HL-60 (cell line): ENCODE measurements at regions not wholly inside any gene's neighbourhood (a gene's known extent, or its start where the extent isn't known, plus 50 kb on each side); places are given as distances from the start of the nearest gene placed in this dataset.

Source experiments
- DNase-seq, 2 experiments: peaks; one replicate each; pipeline ENCODE4 v3.0.0-alpha.2; 2010 to 2020; ENCODE audit warnings: low read depth in 1 of 2, low spot score in 1 of 2
- H3K27ac ChIP-seq: fragments of 250-450 bp; sonication (Bioruptor Pico); replicated peaks from 2 replicates; pipeline ENCODE4 v1.5.1; 2020; ENCODE audit warnings: mild to moderate bottlenecking, moderate library complexity
- H3K27me3 ChIP-seq: fragments of 250-450 bp; sonication (Bioruptor Pico); 2 replicates; pipeline ENCODE4 v1.5.1; 2021; ENCODE audit warnings: mild to moderate bottlenecking, moderate library complexity; ENCODE audit not compliant: insufficient read depth, poor library complexity, severe bottlenecking
- H3K4me3 ChIP-seq: replicated peaks from 2 replicates; pipeline ENCODE4 v1.5.1; 2011; ENCODE audit warnings: mild to moderate bottlenecking, control low read depth, low read length; ENCODE audit not compliant: insufficient read depth
- GABPA ChIP-seq: IDR thresholded peaks from 2 replicates; pipeline ENCODE4 v1.6.1; 2012; ENCODE audit warnings: low read depth
- POLR2AphosphoS5 ChIP-seq: IDR thresholded peaks from 2 replicates; pipeline ENCODE4 v1.6.1; 2012; ENCODE audit warnings: low read depth
- REST ChIP-seq: IDR thresholded peaks from 2 replicates; pipeline ENCODE4 v1.6.1; 2012; ENCODE audit warnings: low read depth; ENCODE audit not compliant: insufficient replicate concordance
- SPI1 ChIP-seq: IDR thresholded peaks from 2 replicates; pipeline ENCODE4 v1.6.1; 2012; ENCODE audit warnings: low read depth, mild to moderate bottlenecking, borderline replicate concordance
- TF ChIP-seq, protein P1 (sequence below): IDR thresholded peaks from one replicate; pipeline ENCODE4 v1.5.1; 2011; ENCODE audit warnings: low read length, control low read depth, inconsistent platforms; ENCODE audit not compliant: insufficient read depth

DNA sequence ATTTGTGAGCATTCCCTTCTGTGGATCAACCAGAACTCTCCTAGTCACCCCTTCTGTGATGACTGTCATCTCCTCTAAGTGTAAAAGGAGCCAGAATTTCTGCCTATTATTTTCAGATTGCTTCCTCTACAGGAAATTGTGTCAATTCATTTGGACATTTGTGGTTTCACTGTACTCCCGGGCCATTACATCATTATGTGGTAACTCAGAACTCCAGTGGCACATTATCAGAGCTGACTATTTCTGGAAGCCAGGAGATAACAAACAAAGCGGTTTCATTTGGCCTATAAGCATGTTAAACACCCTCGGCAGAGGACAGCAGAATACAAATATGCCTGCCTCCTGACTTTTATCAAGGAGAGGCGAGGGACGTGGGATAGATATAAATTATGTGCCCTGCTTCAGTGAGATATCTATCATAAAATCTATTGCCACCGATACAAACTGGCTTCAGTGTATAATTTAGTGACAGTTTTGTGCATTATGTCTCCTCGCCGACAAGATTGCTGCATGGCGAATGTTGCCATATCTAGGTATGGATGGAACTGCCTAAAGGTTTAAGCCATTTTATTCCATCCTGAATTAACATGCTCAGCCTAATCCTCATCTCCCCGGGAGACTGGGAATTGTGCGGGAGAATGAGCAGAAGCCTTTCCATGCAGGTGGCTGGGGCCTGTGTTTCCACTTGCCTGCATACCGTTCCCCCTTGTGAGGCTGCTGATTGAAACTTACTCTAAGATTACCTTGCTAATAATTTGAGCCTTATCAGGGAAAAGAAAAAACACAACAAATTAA is 193.4 kb upstream of the SEMA6D start:
- peak; percentile 23 to 70 for DNase-seq
- H3K27me3 ChIP-seq: no peaks in the 10 kb centered on the region
- H3K4me3 ChIP-seq: no peak overlapping the region
- TF ChIP-seq POLR2AphosphoS5 (peak; percentile 64; the same call in 1 of the 2 replicates), GABPA (no peak)
- no peak overlapping the region for H3K27ac ChIP-seq

- H3K27me3 ChIP-seq: no peaks in the 10 kb centered on the region
- no peak for DNase-seq
- TF ChIP-seq, protein P1, sequence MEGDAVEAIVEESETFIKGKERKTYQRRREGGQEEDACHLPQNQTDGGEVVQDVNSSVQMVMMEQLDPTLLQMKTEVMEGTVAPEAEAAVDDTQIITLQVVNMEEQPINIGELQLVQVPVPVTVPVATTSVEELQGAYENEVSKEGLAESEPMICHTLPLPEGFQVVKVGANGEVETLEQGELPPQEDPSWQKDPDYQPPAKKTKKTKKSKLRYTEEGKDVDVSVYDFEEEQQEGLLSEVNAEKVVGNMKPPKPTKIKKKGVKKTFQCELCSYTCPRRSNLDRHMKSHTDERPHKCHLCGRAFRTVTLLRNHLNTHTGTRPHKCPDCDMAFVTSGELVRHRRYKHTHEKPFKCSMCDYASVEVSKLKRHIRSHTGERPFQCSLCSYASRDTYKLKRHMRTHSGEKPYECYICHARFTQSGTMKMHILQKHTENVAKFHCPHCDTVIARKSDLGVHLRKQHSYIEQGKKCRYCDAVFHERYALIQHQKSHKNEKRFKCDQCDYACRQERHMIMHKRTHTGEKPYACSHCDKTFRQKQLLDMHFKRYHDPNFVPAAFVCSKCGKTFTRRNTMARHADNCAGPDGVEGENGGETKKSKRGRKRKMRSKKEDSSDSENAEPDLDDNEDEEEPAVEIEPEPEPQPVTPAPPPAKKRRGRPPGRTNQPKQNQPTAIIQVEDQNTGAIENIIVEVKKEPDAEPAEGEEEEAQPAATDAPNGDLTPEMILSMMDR: no peak
- no peak for TF ChIP-seq POLR2AphosphoS5
- TF ChIP-seq SPI1: no peak
- no peak for TF ChIP-seq GABPA
- TF ChIP-seq REST: no peak
- H3K4me3 ChIP-seq: no peak overlapping the region
- H3K27ac ChIP-seq: no peak overlapping the region
These were observed 188.1 kb upstream of the SEMA6D start for GRCh38 chr15:47529241-47529640.

DNA sequence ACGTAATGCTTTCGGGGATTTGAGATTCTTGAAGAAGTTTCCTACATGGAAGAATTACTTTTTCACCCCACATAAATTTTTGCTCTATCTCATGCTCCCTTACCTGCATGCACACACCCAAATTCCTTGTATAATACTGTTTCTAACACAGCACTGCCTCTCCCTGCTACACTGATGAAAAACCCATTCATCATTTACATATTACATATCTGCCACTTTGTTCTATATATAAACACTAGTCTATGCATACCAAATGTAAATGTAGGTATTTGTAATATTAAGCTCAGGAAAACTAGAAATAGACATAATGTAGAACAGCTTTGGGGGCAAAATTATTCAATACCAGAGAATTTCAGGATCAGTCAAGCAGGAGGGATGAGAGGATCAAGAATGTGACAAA is 182.6 kb upstream of the SEMA6D start:
- no peak for DNase-seq
- H3K27ac ChIP-seq: no peak overlapping the region
- no peaks in the 10 kb centered on the region for H3K27me3 ChIP-seq
- no peak for TF ChIP-seq SPI1
- TF ChIP-seq REST: no peak
- no peak for TF ChIP-seq POLR2AphosphoS5
- TF ChIP-seq GABPA: no peak
- H3K4me3 ChIP-seq: no peak overlapping the region

GRCh38 chr15:47541562-47541961 is 175.7 kb upstream of the SEMA6D start:
- no peak for TF ChIP-seq SPI1
- TF ChIP-seq REST: no peak
- TF ChIP-seq, protein P1: no peak
- no peak for TF ChIP-seq POLR2AphosphoS5
- TF ChIP-seq GABPA: no peak
- H3K27me3 ChIP-seq: no peaks in the 10 kb centered on the region
- H3K4me3 ChIP-seq: no peak overlapping the region
- DNase-seq: no peak
- no peak overlapping the region for H3K27ac ChIP-seq
